Smooth muscle cell (in vitro differentiated cells): ENCODE measurements at regions not wholly inside any gene's neighbourhood (a gene's known extent, or its start where the extent isn't known, plus 50 kb on each side); places are given as distances from the start of the nearest gene placed in this dataset.

Experiments used
- DNase-seq: peaks from one replicate; lab custom pipeline; 2025; ENCODE audit not compliant: unreplicated experiment; lab: John Stamatoyannopoulos, UW
- H2AFZ ChIP-seq: fragments of 200-600 bp; sonication (generic); 2 replicates; pipeline ENCODE4 v1.6.0; 2016; ENCODE audit warnings: antibody characterized with exemption, low read depth, mild to moderate bottlenecking
- H3F3A ChIP-seq: fragments of 200-600 bp; sonication (generic); 2 replicates; pipeline ENCODE4 v1.6.0; 2017; ENCODE audit warnings: antibody characterized with exemption, low read depth
- H3K27ac ChIP-seq: fragments of 200-600 bp; sonication (generic); 2 replicates; pipeline ENCODE4 v1.5.1; 2016; ENCODE audit warnings: low read depth, mild to moderate bottlenecking
- H3K27me3 ChIP-seq: fragments of 200-600 bp; sonication (generic); 2 replicates; pipeline ENCODE4 v1.6.1; 2016; ENCODE audit warnings: low read depth, mild to moderate bottlenecking
- H3K36me3 ChIP-seq: fragments of 200-600 bp; sonication (generic); 2 replicates; pipeline ENCODE4 v1.5.1; 2016; ENCODE audit warnings: low read depth
- H3K4me1 ChIP-seq: fragments of 200-600 bp; sonication (generic); 2 replicates; pipeline ENCODE4 v1.5.1; 2016; ENCODE audit warnings: low read depth
- H3K4me2 ChIP-seq: fragments of 200-600 bp; sonication (generic); 2 replicates; pipeline ENCODE4 v1.6.0; 2016; ENCODE audit warnings: mild to moderate bottlenecking
- H3K4me3 ChIP-seq: fragments of 200-600 bp; sonication (generic); 2 replicates; pipeline ENCODE4 v1.5.1; 2016; ENCODE audit warnings: mild to moderate bottlenecking
- H3K79me2 ChIP-seq: fragments of 200-600 bp; sonication (generic); 2 replicates; pipeline ENCODE4 v1.6.0; 2016; ENCODE audit warnings: low read depth, mild to moderate bottlenecking
- H3K9ac ChIP-seq: fragments of 200-600 bp; sonication (generic); 2 replicates; pipeline ENCODE4 v1.6.0; 2016; ENCODE audit warnings: low read depth
- H3K9me3 ChIP-seq: fragments of 200-600 bp; sonication (generic); replicated peaks from 2 replicates; pipeline ENCODE4 v1.5.1; 2016; ENCODE audit warnings: low read depth
- H4K20me1 ChIP-seq: fragments of 200-600 bp; sonication (generic); 2 replicates; pipeline ENCODE4 v1.6.0; 2016; ENCODE audit warnings: low read depth
- WGBS: methylation state at CpG from one replicate; pipeline ENCODE4 v1.1.7; 2016; ENCODE audit warnings: low lambda C conversion rate; 5-methylcytosine and 5-hydroxymethylcytosine counted together
- TF ChIP-seq, protein P1 (sequence below): fragments of 200-600 bp; sonication (generic); IDR thresholded peaks from 2 replicates; pipeline ENCODE4 v1.5.1; 2017; ENCODE audit warnings: borderline replicate concordance, mild to moderate bottlenecking, antibody characterized with exemption; ENCODE audit not compliant: insufficient read depth, poor library complexity, severe bottlenecking

- Histone ChIP-seq H3K4me2 (no peak overlapping the region), H4K20me1 (no peaks in the 10 kb centered on the region), H3K36me3 (no peaks in the 10 kb centered on the region), H3F3A (no peaks in the 10 kb centered on the region), H3K9ac (no peak overlapping the region), H3K79me2 (no peaks in the 10 kb centered on the region), H3K4me3 (no peak overlapping the region), H2AFZ (no peak overlapping the region), H3K9me3 (no peaks in the 10 kb centered on the region), H3K4me1 (no peaks in the 10 kb centered on the region), H3K27me3 (no peaks in the 10 kb centered on the region), H3K27ac (no peak overlapping the region)
- no peak for DNase-seq
- 67% methylated on average over 1 of the region's 1 CpG for WGBS
- TF ChIP-seq, protein P1, sequence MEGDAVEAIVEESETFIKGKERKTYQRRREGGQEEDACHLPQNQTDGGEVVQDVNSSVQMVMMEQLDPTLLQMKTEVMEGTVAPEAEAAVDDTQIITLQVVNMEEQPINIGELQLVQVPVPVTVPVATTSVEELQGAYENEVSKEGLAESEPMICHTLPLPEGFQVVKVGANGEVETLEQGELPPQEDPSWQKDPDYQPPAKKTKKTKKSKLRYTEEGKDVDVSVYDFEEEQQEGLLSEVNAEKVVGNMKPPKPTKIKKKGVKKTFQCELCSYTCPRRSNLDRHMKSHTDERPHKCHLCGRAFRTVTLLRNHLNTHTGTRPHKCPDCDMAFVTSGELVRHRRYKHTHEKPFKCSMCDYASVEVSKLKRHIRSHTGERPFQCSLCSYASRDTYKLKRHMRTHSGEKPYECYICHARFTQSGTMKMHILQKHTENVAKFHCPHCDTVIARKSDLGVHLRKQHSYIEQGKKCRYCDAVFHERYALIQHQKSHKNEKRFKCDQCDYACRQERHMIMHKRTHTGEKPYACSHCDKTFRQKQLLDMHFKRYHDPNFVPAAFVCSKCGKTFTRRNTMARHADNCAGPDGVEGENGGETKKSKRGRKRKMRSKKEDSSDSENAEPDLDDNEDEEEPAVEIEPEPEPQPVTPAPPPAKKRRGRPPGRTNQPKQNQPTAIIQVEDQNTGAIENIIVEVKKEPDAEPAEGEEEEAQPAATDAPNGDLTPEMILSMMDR, result no peak
Measured at GRCh38 chrX:129235903-129236302, 287.4 kb downstream of the SMARCA1 start.

DNA sequence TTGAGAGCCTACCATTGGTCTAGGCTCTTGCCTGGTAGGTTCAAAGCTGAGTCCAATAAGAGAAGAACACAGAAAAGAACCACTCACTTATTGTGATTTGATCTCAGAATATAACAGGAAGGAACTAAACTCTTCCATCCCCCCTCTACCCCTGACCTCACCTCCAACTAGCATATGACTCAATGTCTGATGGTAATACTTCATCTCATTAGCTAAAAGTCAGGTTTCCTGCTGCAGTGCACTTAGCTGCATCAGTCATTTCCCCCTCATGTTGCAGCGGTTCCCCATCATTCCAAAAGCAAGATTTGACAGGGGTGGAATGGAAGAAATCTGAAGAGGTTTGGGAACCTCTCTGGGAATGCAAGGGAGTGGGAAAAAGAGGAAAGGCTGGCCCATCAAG lies 289.5 kb downstream of the SMARCA1 start:
- no peak for DNase-seq
- H3K4me1 ChIP-seq, result no peaks in the 10 kb centered on the region
- H3F3A ChIP-seq, result no peaks in the 10 kb centered on the region
- H3K9me3 ChIP-seq, result no peaks in the 10 kb centered on the region
- no peak overlapping the region for H3K4me3 ChIP-seq
- H3K27ac ChIP-seq, result no peak overlapping the region
- 73% methylated on average over 1 of the region's 1 CpG for WGBS
- TF ChIP-seq, protein P1, result no peak
- no peak overlapping the region for H3K9ac ChIP-seq
- H3K4me2 ChIP-seq, result no peak overlapping the region
- H2AFZ ChIP-seq, result no peak overlapping the region
- no peaks in the 10 kb centered on the region for H3K27me3 ChIP-seq
- H3K79me2 ChIP-seq, result no peaks in the 10 kb centered on the region
- no peaks in the 10 kb centered on the region for H3K36me3 ChIP-seq
- H4K20me1 ChIP-seq, result no peaks in the 10 kb centered on the region

- no peaks in the 10 kb centered on the region for H3K9me3 ChIP-seq
- no peaks in the 10 kb centered on the region for H4K20me1 ChIP-seq
- no peak overlapping the region for H2AFZ ChIP-seq
- TF ChIP-seq, protein P1, result no peak
- H3F3A ChIP-seq, result no peaks in the 10 kb centered on the region
- 67% methylated on average over 5 of the region's 5 CpGs for WGBS
- H3K36me3 ChIP-seq, result no peaks in the 10 kb centered on the region
- no peak overlapping the region for H3K4me2 ChIP-seq
- no peaks in the 10 kb centered on the region for H3K79me2 ChIP-seq
- DNase-seq, result no peak
- H3K27me3 ChIP-seq, result no peaks in the 10 kb centered on the region
- no peak overlapping the region for H3K27ac ChIP-seq
- no peak overlapping the region for H3K4me3 ChIP-seq
- no peak overlapping the region for H3K9ac ChIP-seq
- no peaks in the 10 kb centered on the region for H3K4me1 ChIP-seq
Measured at GRCh38 chrX:129230850-129231512, 292.3 kb downstream of the SMARCA1 start.

- Histone ChIP-seq H3K9ac (no peak overlapping the region), H3K4me3 (no peak overlapping the region), H3K27ac (no peak overlapping the region), H2AFZ (no peak overlapping the region), H3K36me3 (no peaks in the 10 kb centered on the region), H3K4me2 (no peak overlapping the region), H3K4me1 (no peaks in the 10 kb centered on the region), H3K27me3 (no peaks in the 10 kb centered on the region), H3K9me3 (no peaks in the 10 kb centered on the region), H4K20me1 (no peaks in the 10 kb centered on the region), H3K79me2 (no peaks in the 10 kb centered on the region), H3F3A (no peaks in the 10 kb centered on the region)
- no peak for DNase-seq
- 81% methylated on average over 1 of the region's 1 CpG for WGBS
- TF ChIP-seq, protein P1, result no peak
Measured at GRCh38 chrX:129230168-129230567, 293.1 kb downstream of the SMARCA1 start.
